H9 (cell line): ENCODE measurements at regions not wholly inside any gene's neighbourhood (a gene's known extent, or its start where the extent isn't known, plus 50 kb on each side); places are given as distances from the start of the nearest gene placed in this dataset.

Source experiments
- DNase-seq: peaks from one replicate; pipeline ENCODE4 v3.0.0-alpha.2; 2017
- H2AFZ ChIP-seq: one replicate; pipeline ENCODE4 v1.6.1; 2013; ENCODE audit warnings: mild to moderate bottlenecking, low read length, control low read depth, moderate library complexity
- H2AK5ac ChIP-seq: 2 replicates; pipeline ENCODE4 v1.6.1; 2013; ENCODE audit warnings: low read length, control low read depth, mixed read lengths; ENCODE audit not compliant: insufficient read length
- H2BK120ac ChIP-seq: one replicate; pipeline ENCODE4 v1.6.1; 2013; ENCODE audit warnings: low read depth, mild to moderate bottlenecking, low read length, control low read depth, inconsistent platforms; ENCODE audit not compliant: poor library complexity, severe bottlenecking
- H2BK12ac ChIP-seq: 2 replicates; pipeline ENCODE4 v1.6.1; 2013; ENCODE audit warnings: low read length, control low read depth, mixed read lengths, low read depth; ENCODE audit not compliant: insufficient read length
- H2BK15ac ChIP-seq: 2 replicates; pipeline ENCODE4 v1.6.1; 2013; ENCODE audit warnings: low read depth, low read length, control low read depth
- H2BK20ac ChIP-seq: one replicate; pipeline ENCODE4 v1.6.1; 2013; ENCODE audit warnings: low read depth, mild to moderate bottlenecking, low read length, control low read depth, inconsistent platforms; ENCODE audit not compliant: poor library complexity, severe bottlenecking
- H2BK5ac ChIP-seq: 2 replicates; pipeline ENCODE4 v1.6.1; 2013; ENCODE audit warnings: low read length, control low read depth, mixed read lengths; ENCODE audit not compliant: insufficient read length
- H3K14ac ChIP-seq: 2 replicates; pipeline ENCODE4 v1.6.1; 2013; ENCODE audit warnings: low read length, control low read depth; ENCODE audit not compliant: insufficient read depth
- H3K18ac ChIP-seq: 2 replicates; pipeline ENCODE4 v1.6.1; 2013; ENCODE audit warnings: low read depth, mild to moderate bottlenecking, mixed read lengths, low read length, control low read depth; ENCODE audit not compliant: insufficient read length
- H3K23ac ChIP-seq: 2 replicates; pipeline ENCODE4 v1.6.1; 2013; ENCODE audit warnings: low read length, control low read depth, mixed read lengths, low read depth; ENCODE audit not compliant: insufficient read length
- H3K23me2 ChIP-seq: 2 replicates; pipeline ENCODE4 v1.6.1; 2013; ENCODE audit warnings: low read depth, mild to moderate bottlenecking, mixed read lengths, low read length, control low read depth; ENCODE audit not compliant: insufficient read length, poor library complexity, severe bottlenecking
- H3K27ac ChIP-seq: 2 replicates; pipeline ENCODE4 v1.5.1; 2013; ENCODE audit warnings: low read length, control low read depth, mixed read lengths, low read depth; ENCODE audit not compliant: insufficient read length
- H3K27me3 ChIP-seq: 2 replicates; pipeline ENCODE4 v1.6.1; 2013; ENCODE audit warnings: low read length, control low read depth, inconsistent platforms; ENCODE audit not compliant: insufficient read depth
- H3K4ac ChIP-seq: 2 replicates; pipeline ENCODE4 v1.6.1; 2013; ENCODE audit warnings: low read depth, mild to moderate bottlenecking, control low read depth, inconsistent platforms, low read length, moderate library complexity
- H3K4me1 ChIP-seq: 2 replicates; pipeline ENCODE4 v1.6.1; 2013; ENCODE audit warnings: low read length, control low read depth, inconsistent platforms; ENCODE audit not compliant: insufficient read depth
- H3K4me2 ChIP-seq: 2 replicates; pipeline ENCODE4 v1.6.1; 2013; ENCODE audit warnings: low read length, control low read depth, mixed read lengths; ENCODE audit not compliant: insufficient read length, insufficient read depth
- H3K56ac ChIP-seq: 2 replicates; pipeline ENCODE4 v1.6.1; 2013; ENCODE audit warnings: low read depth, mild to moderate bottlenecking, mixed read lengths, low read length, control low read depth; ENCODE audit not compliant: insufficient read length
- H3K79me1 ChIP-seq: 2 replicates; pipeline ENCODE4 v1.6.1; 2013; ENCODE audit warnings: low read depth, mild to moderate bottlenecking, moderate library complexity, low read length, control low read depth, inconsistent platforms; ENCODE audit not compliant: insufficient read depth, poor library complexity, severe bottlenecking
- H3K79me2 ChIP-seq: 2 replicates; pipeline ENCODE4 v1.6.1; 2013; ENCODE audit warnings: low read length, control low read depth, inconsistent platforms; ENCODE audit not compliant: insufficient read depth
- H3K9ac ChIP-seq: 2 replicates; pipeline ENCODE4 v1.6.1; 2013; ENCODE audit warnings: low read length, control low read depth, mixed read lengths; ENCODE audit not compliant: insufficient read length; ENCODE audit errors: extremely low read depth
- H3K9me3 ChIP-seq: one replicate; pipeline ENCODE4 v1.6.1; 2013; ENCODE audit warnings: low read depth, low read length, inconsistent platforms; ENCODE audit not compliant: control insufficient read depth
- H3T11ph ChIP-seq: one replicate; pipeline ENCODE4 v1.6.1; 2013; ENCODE audit warnings: mild to moderate bottlenecking, low read length, control low read depth, inconsistent platforms
- H4K20me1 ChIP-seq: one replicate; pipeline ENCODE4 v1.6.1; 2013; ENCODE audit not compliant: control insufficient read depth, insufficient read length, insufficient read depth
- H4K5ac ChIP-seq: 2 replicates; pipeline ENCODE4 v1.6.1; 2013; ENCODE audit warnings: low read depth, mild to moderate bottlenecking, mixed read lengths, low read length, control low read depth; ENCODE audit not compliant: insufficient read length
- H4K8ac ChIP-seq: replicated peaks from 2 replicates; pipeline ENCODE4 v1.6.1; 2013; ENCODE audit warnings: low read length, control low read depth, mixed read lengths, low read depth; ENCODE audit not compliant: insufficient read length
- H4K91ac ChIP-seq: 2 replicates; pipeline ENCODE4 v1.6.1; 2013; ENCODE audit warnings: low read depth, mild to moderate bottlenecking, moderate library complexity, mixed read lengths, low read length, control low read depth; ENCODE audit not compliant: insufficient read length
- H3K27ac Mint-ChIP-seq, 3 experiments: 2 replicates in 2 of 3; 3 replicates in 1 of 3; pipeline ENCODE4 v1.8.0; 2020 to 2021; ENCODE audit warnings: mixed read lengths in 3 of 3, mild to moderate bottlenecking in 1 of 3, moderate library complexity in 1 of 3
- H3K27me3 Mint-ChIP-seq: 2 replicates; pipeline ENCODE4 v1.8.0; 2021; ENCODE audit warnings: low read depth, mild to moderate bottlenecking, moderate library complexity, mixed read lengths
- H3K36me3 Mint-ChIP-seq, 3 experiments: 2 replicates in 2 of 3; 3 replicates in 1 of 3; pipeline ENCODE4 v1.8.0; 2020 to 2021; ENCODE audit warnings: low read depth in 3 of 3, mixed read lengths in 3 of 3; ENCODE audit not compliant: insufficient read depth in 1 of 3
- H3K4me1 Mint-ChIP-seq, 2 experiments: 2 replicates each; pipeline ENCODE4 v1.8.0; 2020; ENCODE audit warnings: mixed read lengths in 2 of 2
- H3K4me3 Mint-ChIP-seq, 2 experiments: 2 replicates in 1 of 2; 3 replicates in 1 of 2; pipeline ENCODE4 v1.8.0; 2020 to 2021; ENCODE audit warnings: mild to moderate bottlenecking in 2 of 2, mixed read lengths in 2 of 2, moderate library complexity in 1 of 2
- H3K9me3 Mint-ChIP-seq, 2 experiments: 2 replicates in 1 of 2; 3 replicates in 1 of 2; pipeline ENCODE4 v1.8.0; 2020; ENCODE audit warnings: mild to moderate bottlenecking in 2 of 2, mixed read lengths in 2 of 2, moderate library complexity in 1 of 2
- CTCF ChIP-seq: fragments of 200-600 bp; sonication (generic); conservative IDR thresholded peaks from 3 replicates; pipeline ENCODE4 v1.8.0; 2021; ENCODE audit warnings: antibody characterized with exemption, mild to moderate bottlenecking
- WGBS: extraction: QIAGEN DNeasy Blood & Tissue Kit; methylation state at CpG from one replicate; pipeline ENCODE4 v1.1.7; 2013; ENCODE audit warnings: missing lambda C conversion rate, low lambda C conversion rate, mixed read lengths; ENCODE audit not compliant: insufficient read length; ENCODE audit errors: extremely low coverage; 5-methylcytosine and 5-hydroxymethylcytosine counted together

- WGBS: no CpG with 5 or more reads among the region's 5 CpGs
- Histone ChIP-seq H2BK20ac (no peak overlapping the region), H4K20me1 (no peaks in the 10 kb centered on the region), H3K9me3 (no peaks in the 10 kb centered on the region), H3K4me1 (no peaks in the 10 kb centered on the region), H2BK15ac (no peak overlapping the region), H3K27me3 (no peaks in the 10 kb centered on the region), H3T11ph (no peak overlapping the region), H4K5ac (no peak overlapping the region), H3K56ac (no peak overlapping the region), H2BK120ac (no peak overlapping the region), H2BK5ac (no peak overlapping the region), H2BK12ac (no peak overlapping the region), H3K4ac (no peak overlapping the region), H3K27ac (no peak overlapping the region), H3K14ac (no peak overlapping the region), H3K4me2 (no peak overlapping the region), H3K18ac (no peak overlapping the region), H3K23ac (no peak overlapping the region), H4K8ac (no peak overlapping the region), H3K79me1 (no peaks in the 10 kb centered on the region), H2AFZ (no peak overlapping the region), H3K79me2 (no peaks in the 10 kb centered on the region), H3K9ac (no peak overlapping the region), H4K91ac (no peak overlapping the region), H2AK5ac (no peak overlapping the region), H3K23me2 (no peaks in the 10 kb centered on the region)
- no peak overlapping the region for H3K4me3 Mint-ChIP-seq
- H3K9me3 Mint-ChIP-seq: no peaks in the 10 kb centered on the region
- H3K27me3 Mint-ChIP-seq: no peaks in the 10 kb centered on the region
- DNase-seq: no peak
- TF ChIP-seq CTCF: no peak
- peaks cover 0 to 4% (median 3%) of the 10 kb centered on the region in 3 experiments; a peak in 4 of 7 replicates for H3K36me3 Mint-ChIP-seq
- no peak overlapping the region for H3K27ac Mint-ChIP-seq
- H3K4me1 Mint-ChIP-seq: peaks cover 5 to 8% of the 10 kb centered on the region in 2 experiments
Measured at GRCh38 chr4:182014164-182014563, 229.0 kb upstream of the TENM3 start.
